ENCODE measurements at regions not wholly inside any gene's neighbourhood (a gene's known extent, or its start where the extent isn't known, plus 50 kb on each side); places are given as distances from the start of the nearest gene placed in this dataset.
"Not testable (repeated sequence)": the region's sequence is repeated elsewhere in the genome, so short reads cannot be mapped to it uniquely, and the experiment has no call there.

DNA sequence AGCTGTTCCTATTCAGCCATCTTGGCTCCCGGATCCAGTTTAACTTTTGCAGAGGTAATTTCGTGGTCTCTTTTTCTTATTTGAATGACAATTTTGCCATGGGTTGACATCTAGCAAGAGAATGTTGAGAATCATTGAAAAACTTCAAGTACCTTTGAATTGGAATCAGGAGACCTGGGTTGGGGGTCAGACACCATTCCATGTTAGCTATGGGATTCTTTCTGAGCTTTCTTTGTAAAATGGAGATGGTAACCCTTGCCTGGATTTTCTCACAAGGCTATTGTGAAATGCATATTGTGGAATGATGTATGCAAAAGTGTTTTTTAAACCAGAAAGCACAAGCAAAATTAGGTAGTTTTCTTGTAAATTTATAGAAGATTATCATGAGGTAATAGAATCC is 79.1 kb upstream of the HAND2 start:
- Histone ChIP-seq H3K27ac (no peak overlapping the region), H3K4me1 (no peaks in the 10 kb centered on the region), H3K27me3 (no peaks in the 10 kb centered on the region), H3K9me3 (no peaks in the 10 kb centered on the region), H3K4me3 (no peak overlapping the region), H3K36me3 (no peaks in the 10 kb centered on the region)
- TF ChIP-seq POLR2A (IDR thresholded peaks at IDR 0.05) (no peak), EP300 (IDR thresholded peaks at IDR 0.05; ENCODE audit: low read depth) (no peak), POLR2AphosphoS5 (IDR thresholded peaks at IDR 0.05) (no peak)
- TF ChIP-seq, protein P1, sequence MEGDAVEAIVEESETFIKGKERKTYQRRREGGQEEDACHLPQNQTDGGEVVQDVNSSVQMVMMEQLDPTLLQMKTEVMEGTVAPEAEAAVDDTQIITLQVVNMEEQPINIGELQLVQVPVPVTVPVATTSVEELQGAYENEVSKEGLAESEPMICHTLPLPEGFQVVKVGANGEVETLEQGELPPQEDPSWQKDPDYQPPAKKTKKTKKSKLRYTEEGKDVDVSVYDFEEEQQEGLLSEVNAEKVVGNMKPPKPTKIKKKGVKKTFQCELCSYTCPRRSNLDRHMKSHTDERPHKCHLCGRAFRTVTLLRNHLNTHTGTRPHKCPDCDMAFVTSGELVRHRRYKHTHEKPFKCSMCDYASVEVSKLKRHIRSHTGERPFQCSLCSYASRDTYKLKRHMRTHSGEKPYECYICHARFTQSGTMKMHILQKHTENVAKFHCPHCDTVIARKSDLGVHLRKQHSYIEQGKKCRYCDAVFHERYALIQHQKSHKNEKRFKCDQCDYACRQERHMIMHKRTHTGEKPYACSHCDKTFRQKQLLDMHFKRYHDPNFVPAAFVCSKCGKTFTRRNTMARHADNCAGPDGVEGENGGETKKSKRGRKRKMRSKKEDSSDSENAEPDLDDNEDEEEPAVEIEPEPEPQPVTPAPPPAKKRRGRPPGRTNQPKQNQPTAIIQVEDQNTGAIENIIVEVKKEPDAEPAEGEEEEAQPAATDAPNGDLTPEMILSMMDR (IDR thresholded peaks at IDR 0.05) = no peak
- in situ Hi-C loops (cut with MboI; ENCODE audit: low pct_ligation_motif_present in 1 of 4, low pct_unique_long_range_greater_than_20kb in 1 of 4, low sequenced_read_pairs in 3 of 4) (no loop called here), intact Hi-C loops (cut with DNase I; ENCODE audit: low total_unique reads) (no loop called here)
- WGBS, 2 donors (ENCODE audit: low coverage in 1 of 2) = 61 to 83% methylated on average over 1 to 2 of the region's 2 CpGs
- DNase-seq = no peak

DNA sequence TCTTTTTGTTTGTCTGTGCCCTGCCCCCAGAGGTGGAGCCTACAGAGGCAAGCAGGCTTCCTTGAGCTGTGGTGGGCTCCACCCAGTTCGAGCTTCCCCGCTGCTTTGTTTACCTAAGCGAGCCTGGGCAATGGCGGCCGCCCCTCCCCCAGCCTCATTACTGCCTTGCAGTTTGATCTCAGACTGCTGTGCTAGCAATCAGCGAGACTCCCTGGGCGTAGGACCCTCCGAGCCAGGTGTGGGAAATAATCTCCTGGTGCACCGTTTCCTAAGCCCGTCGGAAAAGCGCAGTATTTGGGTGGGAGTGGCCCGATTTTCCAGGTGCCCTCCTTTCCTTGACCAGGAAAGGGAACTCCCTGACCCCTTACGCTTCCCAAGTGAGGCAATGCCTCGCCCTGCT is 78.6 kb upstream of the HAND2 start:
- H3K36me3 ChIP-seq; H3K27me3 ChIP-seq; in situ Hi-C loops (cut with MboI; ENCODE audit: low pct_ligation_motif_present in 1 of 4, low pct_unique_long_range_greater_than_20kb in 1 of 4, low sequenced_read_pairs in 3 of 4); intact Hi-C loops (cut with DNase I; ENCODE audit: low total_unique reads); H3K9me3 ChIP-seq; H3K4me1 ChIP-seq; H3K27ac ChIP-seq: not testable (repeated sequence)
- WGBS, 2 donors (ENCODE audit: low coverage in 1 of 2) = 56% methylated on average over 6 of the region's 15 CpGs; no CpG with 5 or more reads in 1 of the 2 donors
- peak overlapping the region in 1 of 4 donors; percentile 18 for H3K4me3 ChIP-seq
- DNase-seq = peak; percentile 14

DNA sequence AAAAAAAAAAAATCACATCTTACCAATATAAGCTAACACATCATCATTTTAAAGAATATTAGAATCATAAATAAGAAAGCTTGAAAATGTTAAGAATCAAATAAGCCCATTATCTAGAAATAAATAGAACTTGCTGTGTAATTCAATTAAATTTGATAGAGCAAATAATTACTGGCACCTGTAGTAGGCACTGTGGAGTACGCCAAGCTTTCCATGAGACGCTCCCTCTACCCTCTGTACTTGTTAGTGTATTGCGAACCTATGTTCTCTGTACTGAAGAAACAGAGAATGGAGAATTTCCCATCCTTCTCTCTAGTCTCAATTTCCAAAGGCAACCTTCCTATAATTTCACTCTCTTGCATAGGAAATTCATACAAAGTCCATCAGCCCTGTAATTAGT is 61.7 kb upstream of the HAND2 start:
- Histone ChIP-seq H3K36me3 (no peaks in the 10 kb centered on the region), H3K27me3 (no peaks in the 10 kb centered on the region), H3K4me3 (no peak overlapping the region), H3K9me3 (no peaks in the 10 kb centered on the region), H3K4me1 (peaks cover 0 to 1% (median 0%) of the 10 kb centered on the region in 4 donors), H3K27ac (no peak overlapping the region)
- TF ChIP-seq EP300 (IDR thresholded peaks at IDR 0.05; ENCODE audit: low read depth) (no peak), POLR2AphosphoS5 (IDR thresholded peaks at IDR 0.05) (no peak), POLR2A (IDR thresholded peaks at IDR 0.05) (no peak)
- TF ChIP-seq, protein P1 (IDR thresholded peaks at IDR 0.05) = no peak
- no peak for DNase-seq
- intact Hi-C loops (cut with DNase I; ENCODE audit: low total_unique reads) (no loop called here), in situ Hi-C loops (cut with MboI; ENCODE audit: low pct_ligation_motif_present in 1 of 4, low pct_unique_long_range_greater_than_20kb in 1 of 4, low sequenced_read_pairs in 3 of 4) (no loop called here)
- 86 to 95% methylated on average over 3 of the region's 3 CpGs for WGBS, 2 donors (ENCODE audit: low coverage in 1 of 2)

DNA sequence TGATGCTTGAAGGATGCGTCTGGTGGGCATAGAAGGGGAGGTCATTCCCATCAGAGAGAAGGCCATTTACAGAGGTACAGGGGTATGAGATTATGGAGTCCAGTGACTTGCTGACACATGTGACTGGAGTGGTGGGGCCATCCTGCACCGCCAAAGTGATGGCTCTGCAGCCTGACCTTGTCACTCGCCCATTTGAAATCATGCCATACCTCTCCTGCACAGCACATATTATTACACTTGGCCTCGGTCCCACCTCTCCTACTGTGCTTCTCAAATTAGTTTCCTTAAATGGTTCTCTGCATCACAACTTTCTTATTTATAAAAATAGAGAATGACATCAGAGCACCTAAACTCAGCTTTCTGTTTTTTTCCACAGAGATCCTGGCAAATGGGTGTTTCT is 60.7 kb upstream of the HAND2 start:
- 71 to 80% methylated on average over 1 to 4 of the region's 4 CpGs for WGBS, 2 donors (ENCODE audit: low coverage in 1 of 2)
- TF ChIP-seq EP300 (IDR thresholded peaks at IDR 0.05; ENCODE audit: low read depth) = no peak
- Histone ChIP-seq H3K27me3 (no peaks in the 10 kb centered on the region), H3K4me3 (no peak overlapping the region), H3K9me3 (no peaks in the 10 kb centered on the region), H3K4me1 (peaks cover 0 to 4% (median 2%) of the 10 kb centered on the region in 4 donors), H3K36me3 (no peaks in the 10 kb centered on the region), H3K27ac (no peak overlapping the region)
- DNase-seq = no peak
- intact Hi-C loops (cut with DNase I; ENCODE audit: low total_unique reads) = no loop called here
- in situ Hi-C loops (cut with MboI; ENCODE audit: low pct_ligation_motif_present in 1 of 4, low pct_unique_long_range_greater_than_20kb in 1 of 4, low sequenced_read_pairs in 3 of 4) = no loop called here

DNA sequence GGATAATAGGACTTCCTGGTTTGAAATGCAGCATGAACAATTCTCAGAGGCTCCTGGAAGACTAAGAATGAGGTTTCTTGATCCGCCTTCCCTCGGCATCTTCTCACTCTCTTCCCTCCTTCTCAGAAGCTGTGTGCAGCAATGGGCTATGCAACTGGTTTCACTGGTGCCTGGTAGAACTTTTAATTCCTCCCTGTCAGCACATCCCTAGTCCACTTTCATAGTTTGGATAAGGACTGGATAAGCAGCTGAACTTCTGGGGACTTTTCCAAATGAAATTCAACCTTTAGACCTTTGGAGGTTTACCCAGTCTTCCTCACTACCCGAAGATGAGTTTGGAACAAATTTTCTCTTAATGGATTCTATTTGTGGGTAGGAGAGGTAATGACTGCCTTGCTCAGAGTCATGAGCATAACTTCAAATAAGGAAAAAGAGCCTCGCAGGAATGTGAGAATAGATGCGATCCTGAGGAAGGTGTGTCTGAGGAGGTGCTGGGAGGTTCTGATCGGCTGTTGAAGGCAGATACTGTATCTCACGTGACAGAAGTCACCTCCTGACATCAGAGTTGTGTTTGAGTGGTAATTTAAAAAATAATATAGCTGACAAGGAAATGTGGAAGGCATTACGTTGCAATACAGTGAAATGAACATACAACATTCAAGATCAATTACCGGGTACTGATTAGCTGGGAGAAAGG is 56.0 kb upstream of the HAND2 start:
- 63 to 72% methylated on average over 9 of the region's 9 CpGs for WGBS, 2 donors (ENCODE audit: low coverage in 1 of 2)
- no peaks in the 10 kb centered on the region for H3K36me3 ChIP-seq
- in situ Hi-C loops (cut with MboI; ENCODE audit: low pct_ligation_motif_present in 1 of 4, low pct_unique_long_range_greater_than_20kb in 1 of 4, low sequenced_read_pairs in 3 of 4) = no loop called here
- no peaks in the 10 kb centered on the region for H3K9me3 ChIP-seq
- no peak overlapping the region for H3K4me3 ChIP-seq
- DNase-seq = no peak
- TF ChIP-seq EP300 (IDR thresholded peaks at IDR 0.05; ENCODE audit: low read depth) (no peak), POLR2A (IDR thresholded peaks at IDR 0.05) (no peak), POLR2AphosphoS5 (IDR thresholded peaks at IDR 0.05) (no peak)
- TF ChIP-seq, protein P1 (IDR thresholded peaks at IDR 0.05) = no peak
- H3K27me3 ChIP-seq = no peaks in the 10 kb centered on the region
- peaks cover 0 to 4% (median 2%) of the 10 kb centered on the region in 4 donors for H3K4me1 ChIP-seq
- no peak overlapping the region for H3K27ac ChIP-seq
- intact Hi-C loops (cut with DNase I; ENCODE audit: low total_unique reads) = no loop called here

Data from transverse colon (tissue), 4 donors.